ENCODE measurements at regions not wholly inside any gene's neighbourhood (a gene's known extent, or its start where the extent isn't known, plus 50 kb on each side); places are given as distances from the start of the nearest gene placed in this dataset.

DNA sequence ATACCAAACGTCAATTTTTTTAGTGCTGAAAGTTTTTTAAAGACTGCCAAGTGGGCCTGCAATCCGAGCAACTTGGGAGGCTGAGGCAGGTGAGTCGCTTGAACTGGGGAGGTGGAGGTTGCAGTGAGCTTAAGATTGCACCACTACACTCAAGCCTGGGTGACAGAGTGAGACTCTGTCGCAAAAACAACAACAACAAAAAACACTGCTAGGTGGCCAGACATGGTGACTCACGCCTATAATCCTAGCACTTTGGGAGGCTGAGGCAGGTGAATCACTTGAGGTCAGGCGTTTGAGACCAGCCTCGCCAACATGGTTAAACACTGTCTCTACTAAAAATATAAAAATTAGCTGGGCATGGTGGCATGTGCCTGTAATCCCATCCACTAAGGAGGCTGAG, 202.8 kb upstream of the COPS8 start:
- no peak for DNase-seq

DNA sequence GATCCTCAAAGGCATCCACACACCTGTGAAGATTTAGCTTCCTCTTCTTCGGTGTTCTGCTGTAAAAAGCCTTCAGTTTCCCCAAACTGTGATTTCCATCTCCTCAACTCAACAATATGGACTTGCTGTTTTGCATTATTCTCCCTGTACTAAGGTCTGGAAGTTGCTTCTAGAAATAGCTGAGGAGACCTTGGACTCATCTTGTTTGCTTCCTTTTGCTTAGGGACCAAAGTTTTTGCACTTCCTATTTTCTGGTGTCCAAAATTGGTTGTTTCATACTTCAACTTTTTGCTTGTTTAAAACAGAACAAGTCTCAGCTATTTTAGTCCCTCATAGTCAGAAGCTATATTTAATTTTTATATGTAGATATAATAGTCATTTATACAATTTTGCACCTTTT, 201.9 kb upstream of the COPS8 start:
- no peak for DNase-seq

DNA sequence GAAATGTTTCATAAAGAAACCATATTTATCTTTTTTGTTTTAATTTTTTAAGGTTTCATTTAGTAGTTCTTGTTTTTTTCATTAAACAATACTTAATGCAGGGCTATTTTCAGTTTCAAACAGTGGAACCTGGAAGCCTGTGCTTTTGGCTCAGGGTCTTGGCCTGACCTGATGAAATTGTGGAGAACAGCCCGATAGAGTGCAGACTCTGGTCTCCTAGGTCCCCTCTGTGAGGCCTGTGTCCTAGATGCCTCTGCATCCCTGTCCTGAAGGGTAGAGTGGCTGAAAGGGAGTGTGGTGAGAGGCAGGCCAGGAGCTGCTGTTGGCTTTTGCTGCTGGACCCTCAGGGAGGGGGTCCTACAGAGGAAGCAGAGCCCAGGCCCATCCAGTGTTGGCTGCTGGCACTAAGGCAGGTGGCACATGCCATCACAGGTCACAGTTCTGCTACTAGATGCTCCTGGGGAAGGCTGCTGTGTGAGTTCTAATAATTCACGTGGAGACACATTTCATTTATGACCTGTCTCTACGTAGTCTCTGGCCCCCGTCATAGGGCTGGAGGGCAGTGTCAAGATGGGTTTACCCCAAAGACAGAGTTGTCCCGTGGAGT, 201.0 kb upstream of the COPS8 start:
- no peak for DNase-seq

DNA sequence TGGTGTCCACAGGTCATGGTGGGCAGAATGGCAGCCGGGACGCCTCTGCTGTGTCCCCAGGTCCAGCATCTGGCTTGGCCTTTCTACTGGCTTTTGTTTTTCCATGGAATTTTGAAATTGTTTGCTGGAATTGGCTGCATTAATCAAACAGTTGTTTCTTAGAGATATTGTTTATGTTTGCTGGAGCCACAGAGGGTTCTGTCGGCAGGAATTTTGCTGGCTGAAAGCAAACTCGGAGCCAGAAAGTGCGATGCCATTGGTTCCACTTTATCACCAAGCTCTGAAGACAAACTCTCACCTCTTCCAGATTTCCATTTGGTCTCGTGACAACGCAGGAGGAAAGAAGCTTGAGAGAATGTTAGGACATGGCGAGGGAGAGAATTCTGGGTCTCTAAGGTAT, 199.2 kb upstream of the COPS8 start:
- DNase-seq: no peak

DNA sequence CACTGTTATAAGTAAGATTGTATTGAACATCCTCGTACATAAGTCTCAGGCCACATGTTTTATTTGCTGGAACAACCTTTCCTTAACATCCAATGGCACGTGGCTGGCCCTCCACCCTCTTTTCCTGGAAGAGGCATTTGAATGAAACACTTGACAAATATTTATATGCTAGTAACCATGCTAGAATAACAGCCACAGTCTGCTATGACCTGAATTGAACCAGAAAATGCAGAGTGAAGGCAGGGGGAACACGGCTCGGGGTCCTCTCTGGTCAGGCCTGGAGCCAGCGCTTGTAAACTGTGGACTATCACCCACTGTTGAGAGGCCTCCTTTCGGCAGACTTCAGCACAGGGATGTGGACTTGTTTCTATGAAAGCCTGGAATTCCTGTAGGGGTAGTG, 198.2 kb upstream of the COPS8 start:
- DNase-seq: no peak

DNA sequence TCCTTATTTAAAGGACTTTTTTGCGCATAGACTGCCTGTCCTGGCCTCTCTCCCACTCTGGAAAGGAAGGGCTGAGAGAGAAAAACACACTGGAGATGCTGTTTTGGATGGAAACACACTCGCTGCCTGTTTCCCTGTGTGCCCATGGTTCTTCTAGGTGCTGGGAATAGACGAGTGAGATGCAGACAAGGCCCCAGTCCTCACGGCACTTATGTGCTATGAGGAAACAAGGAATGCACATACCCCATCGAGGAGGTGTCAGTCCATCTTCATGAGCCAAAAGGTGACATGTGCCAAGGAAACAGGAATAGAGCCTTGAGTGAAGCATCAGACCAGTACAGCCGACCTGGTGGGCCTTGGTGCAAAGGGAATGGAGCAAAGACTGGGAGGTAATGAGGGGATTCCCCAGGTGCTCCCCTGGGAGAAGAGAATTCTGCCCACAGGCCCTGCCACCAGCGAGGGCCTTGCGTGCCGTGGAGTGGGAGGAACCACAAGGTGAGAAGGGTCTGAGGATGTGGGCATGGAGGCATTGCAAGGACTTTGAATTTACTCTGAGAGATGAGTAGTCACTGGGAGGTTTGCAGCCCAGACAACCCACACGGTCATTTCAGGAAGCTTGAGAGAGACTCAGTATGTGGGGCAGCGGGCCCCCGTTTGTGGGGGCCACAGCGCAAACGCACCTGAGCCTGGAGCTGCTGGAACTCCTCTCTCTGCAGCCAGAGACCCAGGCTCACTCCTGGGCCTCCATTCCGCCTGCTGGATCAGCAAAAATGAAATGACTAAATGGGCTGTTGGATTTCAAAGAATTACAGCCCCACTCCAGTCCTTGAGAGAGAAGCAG, 197.5 kb upstream of the COPS8 start:
- no peak for DNase-seq

DNA sequence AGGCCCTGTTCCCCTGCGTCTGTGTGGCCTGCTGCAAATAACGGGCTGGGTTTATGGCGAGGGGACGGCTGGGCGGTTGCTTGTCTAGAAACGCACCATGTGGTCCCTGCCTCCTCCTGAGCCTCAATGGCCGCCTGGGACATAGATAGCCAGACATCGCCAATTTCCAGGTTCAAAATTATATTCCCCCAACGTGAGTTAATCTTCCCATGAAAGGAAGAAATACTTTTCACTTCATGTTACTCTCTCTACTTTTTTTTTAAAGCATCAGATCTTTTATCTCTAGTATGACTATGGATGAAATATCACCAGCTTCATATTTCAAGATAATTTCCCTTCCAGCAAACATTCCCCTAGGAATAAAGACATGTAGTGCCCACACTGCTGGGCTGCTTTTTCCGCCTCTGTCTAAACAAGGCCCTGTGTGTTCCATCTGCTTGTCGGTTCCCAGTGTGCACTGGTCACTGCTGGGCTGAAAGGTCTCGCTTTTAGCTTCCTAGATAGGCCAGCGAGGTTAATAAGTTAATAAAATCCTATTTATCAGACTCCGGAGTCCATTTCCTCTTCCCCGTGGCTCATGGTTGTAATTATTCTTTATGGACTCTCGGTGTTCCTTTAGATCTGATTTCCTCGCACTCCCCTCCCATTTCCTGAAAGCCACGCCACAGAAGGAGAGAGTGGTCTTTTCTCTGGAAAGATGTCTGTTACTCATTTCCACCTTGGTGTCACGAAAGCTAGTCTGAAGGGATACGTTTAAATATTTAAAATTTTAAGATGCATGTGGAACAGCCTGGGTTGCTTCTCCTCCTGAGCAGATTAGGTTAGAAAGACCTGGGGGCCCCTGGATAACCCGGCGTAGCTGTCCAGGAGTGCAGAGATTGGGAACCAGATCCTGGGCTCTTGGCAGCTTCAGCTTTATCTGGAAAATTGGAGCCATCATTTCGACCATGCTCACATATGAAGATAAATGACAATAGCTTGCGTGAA, 196.6 kb upstream of the COPS8 start:
- no peak for DNase-seq

DNA sequence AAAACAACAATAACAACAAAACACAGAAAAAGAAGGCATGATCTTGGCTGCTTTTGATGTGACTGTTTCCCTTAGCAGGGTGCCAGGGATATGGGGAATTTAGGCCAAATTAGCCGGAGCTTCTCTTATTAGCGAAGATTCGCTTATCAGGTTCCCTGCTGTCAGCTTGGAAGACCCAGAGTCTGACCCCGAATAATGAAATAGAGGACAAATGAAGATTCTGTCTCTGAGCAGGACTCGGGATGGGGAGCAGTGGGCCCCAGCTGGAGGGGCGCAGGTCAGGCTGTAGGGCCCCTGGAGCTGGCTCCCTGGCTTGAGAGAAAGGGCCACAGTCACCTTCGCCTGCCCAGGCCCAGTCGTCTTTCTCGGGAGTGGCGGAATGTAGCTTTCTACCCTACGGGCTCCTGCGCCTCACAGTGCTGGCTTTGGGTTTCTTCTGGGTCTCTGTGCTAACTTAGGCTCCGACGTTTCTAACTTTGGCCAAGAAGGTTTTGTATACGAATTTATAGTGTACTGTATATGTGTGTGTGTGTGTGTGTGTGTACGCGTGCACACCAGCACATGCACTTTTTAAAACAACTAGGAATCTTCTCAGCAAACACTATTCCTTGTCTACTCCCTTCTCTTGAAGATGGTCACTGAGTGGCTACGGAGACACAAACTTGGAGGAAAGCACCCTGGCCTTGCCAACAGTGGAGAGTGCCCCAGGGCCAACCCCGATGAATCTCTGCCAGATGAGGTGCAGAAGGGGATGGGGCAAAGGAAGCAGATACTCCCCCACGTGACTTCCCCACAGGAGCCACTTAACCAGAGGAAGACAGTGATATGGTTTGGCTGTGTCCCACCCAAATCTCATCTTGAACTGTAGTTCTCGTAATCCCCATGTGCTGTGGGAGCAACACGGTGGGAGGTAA, 195.6 kb upstream of the COPS8 start:
- no peak for DNase-seq

DNA sequence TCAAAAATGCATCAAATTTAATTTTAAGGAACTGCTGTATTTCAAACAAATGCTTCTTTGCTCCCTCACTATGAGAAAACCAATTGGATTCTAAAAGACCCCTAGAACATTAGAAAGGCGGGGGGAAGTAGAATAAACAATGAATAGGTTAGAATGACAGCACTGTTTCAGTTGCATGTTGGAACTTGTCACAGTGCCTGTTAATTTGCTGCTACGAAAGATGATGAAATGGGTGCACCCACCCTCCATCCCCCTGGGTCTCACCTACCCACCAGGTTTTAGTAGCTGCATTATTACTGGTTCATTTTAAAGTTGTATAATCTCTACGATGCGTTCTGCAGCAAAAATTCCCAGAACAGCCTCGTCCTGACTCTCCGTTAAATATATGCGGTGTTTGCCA, 193.0 kb upstream of the COPS8 start:
- no peak for DNase-seq

DNA sequence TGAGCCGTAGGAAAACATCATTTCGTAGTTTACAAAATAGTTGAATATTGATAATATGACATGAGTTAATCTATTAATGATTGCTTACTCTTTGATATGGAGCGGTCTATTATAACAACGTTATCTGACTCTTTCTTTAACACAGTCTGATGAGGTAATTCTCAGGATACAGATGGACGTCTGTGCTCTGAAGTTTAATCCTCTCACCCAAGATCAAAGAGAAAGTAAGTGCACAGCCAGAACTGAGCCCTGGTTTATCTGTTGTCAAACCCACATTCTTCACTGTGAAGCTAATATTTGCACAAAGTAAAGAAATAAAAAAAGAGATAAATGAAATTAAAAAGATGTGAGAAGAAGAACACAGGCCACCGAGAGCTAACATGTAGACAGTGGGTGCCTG, 190.9 kb upstream of the COPS8 start:
- DNase-seq: no peak

DNA sequence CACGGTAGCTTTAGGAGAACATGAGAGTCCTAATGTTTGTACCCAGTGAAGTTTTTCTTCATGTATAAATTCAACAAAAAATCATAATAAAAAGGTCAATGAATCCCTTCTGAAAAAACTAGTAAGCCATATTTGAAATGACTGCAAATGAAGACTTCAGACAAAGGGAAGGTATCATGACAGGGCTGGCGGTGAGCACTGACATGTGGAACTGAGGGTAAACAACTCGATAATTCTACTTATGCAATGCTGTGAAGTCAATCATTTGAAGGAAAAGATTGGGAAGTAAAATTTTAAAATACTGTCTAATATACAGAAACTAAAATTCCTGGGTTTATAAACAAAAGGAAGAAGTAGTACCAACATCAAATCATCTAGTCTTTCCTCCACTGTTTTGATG, 190.2 kb upstream of the COPS8 start:
- DNase-seq: no peak

DNA sequence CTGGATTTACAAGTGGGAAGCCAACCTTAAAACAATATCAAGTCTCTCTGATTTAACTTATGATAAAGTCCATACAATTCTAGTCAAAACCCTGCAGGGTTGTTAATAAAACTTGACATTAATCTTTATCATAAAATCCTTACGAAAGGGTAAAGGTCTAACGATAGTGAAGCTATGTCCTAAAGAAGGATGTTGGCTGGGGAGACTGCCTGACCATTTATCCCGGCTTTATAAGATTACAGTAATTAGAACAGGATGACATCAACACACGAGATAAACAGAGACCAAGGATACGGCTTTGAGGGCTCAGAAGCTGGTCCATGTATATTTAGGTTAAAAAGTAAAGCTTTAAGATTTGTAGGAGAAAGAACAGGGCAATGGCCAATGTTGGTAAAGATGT, 189.0 kb upstream of the COPS8 start:
- no peak for DNase-seq

DNA sequence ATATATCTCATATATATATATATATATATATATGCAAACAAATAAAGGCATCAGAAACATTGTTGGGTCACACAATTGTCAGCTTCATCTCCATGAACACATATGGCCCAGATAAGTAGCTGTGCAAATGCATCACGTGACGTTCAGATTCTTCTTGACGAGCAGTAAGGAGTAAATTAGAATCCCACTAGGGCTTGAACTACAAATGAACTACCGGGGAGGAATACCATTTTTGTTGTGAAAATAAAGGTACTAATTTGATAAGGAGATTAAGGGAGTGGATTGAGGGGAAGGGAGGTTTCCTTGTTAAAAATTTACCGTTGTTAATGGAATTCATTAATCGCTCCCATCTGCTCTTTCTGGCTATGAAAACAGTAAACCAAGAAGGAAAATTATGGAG, 186.5 kb upstream of the COPS8 start:
- no peak for DNase-seq

DNA sequence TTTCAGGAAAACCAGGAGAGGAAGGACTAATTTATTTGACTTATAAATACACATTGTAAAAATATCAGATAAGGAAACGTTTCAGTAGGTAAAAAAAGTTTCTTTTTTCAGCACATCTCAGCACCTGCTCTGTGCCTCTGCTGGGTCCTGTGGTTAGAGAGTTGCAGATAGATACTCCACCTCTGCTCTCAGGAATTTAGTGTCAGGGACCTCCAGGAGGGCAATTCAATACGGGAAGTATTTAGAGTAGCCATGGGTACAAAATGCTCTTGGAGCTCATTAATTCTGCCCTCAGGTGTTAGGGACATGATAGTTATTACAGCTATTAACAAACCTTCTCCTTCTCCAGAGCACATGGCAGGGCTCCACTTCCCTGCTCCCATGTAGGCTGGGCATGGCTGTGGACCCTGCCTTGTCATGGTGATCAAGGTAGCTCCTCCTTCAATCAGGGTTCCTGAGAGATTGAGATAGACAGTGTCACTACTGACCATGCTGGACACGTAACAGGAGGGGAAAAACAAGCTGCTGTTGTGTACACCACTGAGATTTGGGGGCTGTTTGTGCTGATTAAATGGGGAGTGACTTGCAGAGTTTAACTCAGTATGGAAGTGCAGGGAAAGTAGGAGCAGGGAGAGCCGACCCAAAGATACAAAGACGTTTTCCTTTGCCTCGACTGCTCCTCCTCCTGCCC, 185.6 kb upstream of the COPS8 start:
- no peak for DNase-seq

DNA sequence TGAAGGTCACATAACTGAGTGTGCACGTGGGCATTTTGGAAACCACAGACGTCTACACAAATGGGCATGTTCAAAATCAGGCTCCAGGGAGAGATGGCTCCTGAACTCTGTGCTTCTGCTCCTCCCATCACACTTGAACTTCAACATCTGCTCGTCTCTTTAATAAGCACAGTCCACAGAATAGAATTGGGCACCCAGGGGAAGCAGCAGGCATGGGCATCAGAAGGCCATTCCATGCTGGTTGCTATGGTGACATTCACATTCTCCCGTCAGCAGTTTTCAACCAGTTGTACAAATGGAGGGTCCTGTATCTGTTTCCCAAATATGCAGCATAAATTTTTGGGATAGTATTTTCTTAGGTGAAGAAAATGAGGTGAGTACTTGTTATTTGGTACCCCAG, 183.7 kb upstream of the COPS8 start:
- no peak for DNase-seq

DNA sequence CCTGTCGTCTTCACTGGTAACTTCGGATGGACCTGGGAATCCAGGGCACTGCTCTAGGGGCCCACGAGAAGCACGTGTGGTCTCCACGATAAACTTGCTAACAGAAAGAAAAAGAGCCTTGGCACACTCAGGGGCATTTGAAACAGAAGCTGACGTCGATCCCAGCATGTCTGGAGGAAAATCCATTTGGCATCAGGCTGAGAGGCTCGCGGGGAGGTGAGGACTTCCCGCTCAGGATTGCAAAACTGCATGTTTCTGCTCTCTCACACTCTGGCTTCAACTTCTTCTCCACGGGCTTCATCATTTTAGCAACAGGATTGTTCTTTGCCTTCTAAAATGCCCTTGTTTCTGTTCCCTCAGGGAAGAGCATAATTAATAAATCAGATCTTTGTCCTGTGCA, 181.7 kb upstream of the COPS8 start:
- no peak for DNase-seq

DNA sequence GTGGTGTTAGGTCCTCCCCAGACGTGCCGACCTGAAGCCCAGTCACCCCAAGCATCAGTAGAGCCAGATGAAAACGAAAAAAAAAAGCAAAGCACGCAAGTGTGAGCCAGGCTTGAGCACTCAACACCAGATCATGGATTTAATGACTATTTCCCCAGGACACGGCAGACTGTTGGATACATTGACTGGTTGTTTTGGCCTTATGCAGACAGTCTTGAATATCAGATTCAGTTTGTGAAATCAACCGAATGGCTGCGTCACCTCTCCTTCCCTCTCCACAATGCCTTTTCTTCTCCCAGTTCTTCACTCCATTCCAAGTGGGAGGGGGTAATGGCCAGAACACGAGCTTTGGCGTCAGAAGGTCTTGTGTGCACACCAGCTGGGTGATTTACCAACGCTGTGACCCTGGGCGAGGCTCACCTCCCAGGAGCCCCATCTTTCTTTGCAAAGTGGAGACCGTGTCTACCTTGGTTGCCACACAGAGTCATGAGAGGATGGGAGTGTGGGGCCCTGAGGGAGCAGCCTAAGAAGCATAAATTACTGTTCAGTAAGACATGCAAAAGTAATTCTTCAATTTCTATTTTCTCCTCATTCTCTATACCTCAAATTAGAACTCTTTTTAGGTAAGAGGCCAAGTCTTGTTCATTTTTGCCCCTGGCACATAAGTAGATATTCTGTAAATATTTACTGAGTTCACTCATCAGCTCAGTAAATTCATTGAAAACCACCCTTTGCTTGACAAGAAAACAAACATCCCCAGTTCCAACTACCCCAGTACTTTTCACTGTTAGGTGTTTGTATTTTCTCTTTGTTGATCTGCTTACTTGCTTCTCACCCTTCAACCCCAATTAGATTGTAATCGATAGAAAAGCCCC, 181.1 kb upstream of the COPS8 start:
- no peak for DNase-seq

DNA sequence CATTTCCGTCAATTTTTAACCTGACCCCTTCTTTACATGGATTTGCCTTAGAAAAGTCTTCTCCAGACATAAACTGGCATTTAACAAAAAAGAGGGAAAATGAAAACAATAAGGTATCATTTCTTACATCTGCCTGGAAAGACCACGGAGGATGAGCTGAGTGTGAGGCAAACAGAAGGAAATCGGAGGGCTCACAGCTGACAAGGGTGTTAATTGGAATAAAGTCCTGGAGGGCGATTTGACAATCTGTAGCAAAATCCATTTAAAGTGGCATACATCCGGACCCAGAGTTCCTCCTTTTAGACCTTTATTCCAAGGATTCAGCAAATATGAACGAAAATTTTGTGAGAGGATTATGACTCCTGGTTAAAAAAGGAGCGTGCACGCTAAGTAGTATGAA, 179.7 kb upstream of the COPS8 start:
- DNase-seq: no peak

DNA sequence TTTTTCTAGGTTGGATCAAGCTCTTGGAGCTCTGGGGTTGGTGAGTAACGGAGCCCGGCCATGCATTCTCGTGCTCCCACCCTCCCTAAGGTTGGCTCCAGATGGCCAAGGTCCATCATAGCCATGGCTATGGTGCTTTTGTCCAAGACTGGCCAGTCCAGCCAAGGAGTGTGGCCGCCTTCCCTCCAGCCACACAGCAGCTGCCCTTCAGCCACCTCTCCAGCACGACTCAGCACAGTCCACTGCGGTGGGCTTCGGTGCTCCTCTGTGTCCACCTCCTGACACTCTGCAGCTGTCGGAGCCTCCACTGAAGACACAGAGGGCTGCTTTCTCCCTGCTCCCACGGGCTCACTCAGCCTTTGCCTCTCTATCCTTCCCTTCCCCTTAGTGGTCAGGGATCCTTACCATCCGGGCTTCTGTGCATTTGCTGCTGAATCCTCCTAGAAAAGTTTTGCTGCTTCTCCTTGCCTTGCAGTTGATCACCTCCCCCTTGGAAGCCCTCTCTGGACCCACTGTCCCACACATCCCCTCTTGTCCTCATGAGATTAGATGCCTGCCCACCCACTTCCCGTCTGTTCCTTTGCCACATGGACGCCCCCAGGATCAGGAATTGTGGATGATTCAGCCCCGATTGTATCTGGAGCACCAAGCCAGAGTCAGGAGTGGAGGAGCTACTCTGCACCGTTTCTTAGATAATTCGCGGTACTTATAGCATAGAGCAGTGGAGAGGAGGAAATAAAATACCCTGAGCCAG, 177.1 kb upstream of the COPS8 start:
- no peak for DNase-seq

DNA sequence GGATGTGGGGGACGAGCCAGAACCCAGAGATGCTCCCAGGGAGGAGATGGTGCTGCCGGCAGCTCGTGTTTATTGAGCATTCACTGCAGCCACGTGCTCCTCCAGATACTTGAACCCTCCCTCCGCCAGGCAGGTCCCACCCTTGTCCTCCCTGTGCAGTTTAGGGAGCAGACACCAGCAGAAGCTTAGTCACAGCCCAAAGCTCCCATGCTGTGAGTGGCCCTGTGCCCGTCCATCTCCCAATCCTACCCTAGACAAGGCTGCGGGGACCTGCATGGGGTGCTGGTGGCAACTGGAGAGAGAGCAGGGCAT, 176.5 kb upstream of the COPS8 start:
- DNase-seq: no peak
